WTC11 (cell line): ENCODE measurements at regions not wholly inside any gene's neighbourhood (a gene's known extent, or its start where the extent isn't known, plus 50 kb on each side); places are given as distances from the start of the nearest gene placed in this dataset.

Experiments used
- ATAC-seq: fragments of 200-7000 bp; cut with Tn5 transposase; 2 replicates; pipeline ENCODE4 v1.10.0; 2021; ENCODE audit warnings: mild to moderate bottlenecking, moderate library complexity
- CTCF ChIA-PET: fragments of 300-600 bp; sonication (Branson Sonifier 250); formaldehyde crosslinking; loops from one replicate; lab custom pipeline; 2021; ENCODE audit warnings: antibody characterized with exemption; lab: Charles Lee
- POLR2A ChIA-PET: fragments of 350-600 bp; sonication (Branson Sonifier 250); formaldehyde crosslinking; loops from one replicate; lab custom pipeline; 2021; ENCODE audit warnings: antibody characterized with exemption; lab: Charles Lee
- DNase-seq: peaks from one replicate; pipeline ENCODE4 v3.0.0; 2021; ENCODE audit warnings: low spot score
- H3K27ac Mint-ChIP-seq: 2 replicates; pipeline ENCODE4 v1.8.0; 2021; ENCODE audit warnings: mixed read lengths
- H3K27me3 Mint-ChIP-seq: 2 replicates; pipeline ENCODE4 v1.8.0; 2021; ENCODE audit warnings: low read depth, mild to moderate bottlenecking, moderate library complexity, mixed read lengths
- H3K36me3 Mint-ChIP-seq: 2 replicates; pipeline ENCODE4 v1.8.0; 2021; ENCODE audit warnings: mixed read lengths
- H3K4me1 Mint-ChIP-seq: 2 replicates; pipeline ENCODE4 v1.8.0; 2022; ENCODE audit warnings: mixed read lengths
- H3K4me3 Mint-ChIP-seq: 2 replicates; pipeline ENCODE4 v1.8.0; 2021; ENCODE audit warnings: mild to moderate bottlenecking, moderate library complexity, mixed read lengths
- H3K9me3 Mint-ChIP-seq: 2 replicates; pipeline ENCODE4 v1.8.0; 2021; ENCODE audit warnings: mixed read lengths
- ETV6 ChIP-seq: sonication (generic); formaldehyde crosslinking; IDR thresholded peaks from 2 replicates; pipeline ENCODE4 v1.8.1; 2022; ENCODE audit warnings: mild to moderate bottlenecking, missing genetic modification reagents
- FOXP1 ChIP-seq: sonication (generic); formaldehyde crosslinking; IDR thresholded peaks from 2 replicates; pipeline ENCODE4 v1.8.0; 2022; ENCODE audit warnings: missing genetic modification reagents, mild to moderate bottlenecking, moderate library complexity, borderline replicate concordance
- GRHL2 ChIP-seq: fragments of 250-450 bp; sonication (Bioruptor Pico); IDR thresholded peaks from 2 replicates; pipeline ENCODE4 v1.8.0; 2022; ENCODE audit warnings: mild to moderate bottlenecking, moderate library complexity; ENCODE audit not compliant: insufficient replicate concordance, severe bottlenecking
- GTF2I ChIP-seq: fragments of 250-450 bp; sonication (Bioruptor Pico); conservative IDR thresholded peaks from 2 replicates; pipeline ENCODE4 v1.4.0; 2021; ENCODE audit warnings: mild to moderate bottlenecking
- MXD4 ChIP-seq: fragments of 250-450 bp; sonication (Bioruptor Pico); IDR thresholded peaks from 2 replicates; pipeline ENCODE4 v1.8.0; 2021; ENCODE audit warnings: mild to moderate bottlenecking, moderate library complexity, borderline replicate concordance
- NR2C2 ChIP-seq: sonication (generic); formaldehyde crosslinking; IDR thresholded peaks from 2 replicates; pipeline ENCODE4 v1.8.0; 2022; ENCODE audit warnings: mild to moderate bottlenecking, missing genetic modification reagents
- PRRX2 ChIP-seq: fragments of 250-450 bp; sonication (Bioruptor Pico); IDR thresholded peaks from 2 replicates; pipeline ENCODE4 v1.8.0; 2021; ENCODE audit warnings: mild to moderate bottlenecking
- SMAD3 ChIP-seq: sonication (generic); formaldehyde crosslinking; IDR thresholded peaks from 2 replicates; pipeline ENCODE4 v1.8.0; 2022; ENCODE audit warnings: missing genetic modification reagents, mild to moderate bottlenecking, borderline replicate concordance
- TEAD4 ChIP-seq: sonication (generic); formaldehyde crosslinking; IDR thresholded peaks from 2 replicates; pipeline ENCODE4 v1.8.0; 2022; ENCODE audit warnings: mild to moderate bottlenecking, missing genetic modification reagents
- ZNF138 ChIP-seq: sonication (generic); formaldehyde crosslinking; conservative IDR thresholded peaks from 2 replicates; pipeline ENCODE4 v1.8.1; 2022; ENCODE audit warnings: mild to moderate bottlenecking, moderate library complexity, missing genetic modification reagents
- TF ChIP-seq, protein P1 (sequence below): fragments of 200-600 bp; IDR thresholded peaks from 2 replicates; pipeline ENCODE4 v1.8.0; 2022; ENCODE audit warnings: antibody characterized with exemption
- TF ChIP-seq, protein P2 (sequence below): sonication (generic); formaldehyde crosslinking; IDR thresholded peaks from 2 replicates; pipeline ENCODE4 v1.8.0; 2022; ENCODE audit warnings: mild to moderate bottlenecking, missing genetic modification reagents
- TF ChIP-seq, protein P3 (sequence below): sonication (generic); formaldehyde crosslinking; IDR thresholded peaks from 2 replicates; pipeline ENCODE4 v1.8.1; 2022; ENCODE audit warnings: low read depth, missing genetic modification reagents, borderline replicate concordance
- TF ChIP-seq, protein P4 (sequence below): sonication (generic); formaldehyde crosslinking; IDR thresholded peaks from 2 replicates; pipeline ENCODE4 v1.8.0; 2023; ENCODE audit warnings: mild to moderate bottlenecking, missing genetic modification reagents
- TF ChIP-seq, protein P5 (sequence below): sonication (generic); formaldehyde crosslinking; IDR thresholded peaks from 2 replicates; pipeline ENCODE4 v1.8.0; 2022; ENCODE audit warnings: mild to moderate bottlenecking, missing genetic modification reagents
- TF ChIP-seq, protein P6 (sequence below): sonication (generic); formaldehyde crosslinking; IDR thresholded peaks from 2 replicates; pipeline ENCODE4 v1.8.1; 2023; ENCODE audit warnings: mild to moderate bottlenecking, missing genetic modification reagents, borderline replicate concordance
- TF ChIP-seq, protein P7 (sequence below): sonication (generic); formaldehyde crosslinking; IDR thresholded peaks from 2 replicates; pipeline ENCODE4 v1.8.0; 2023; ENCODE audit warnings: missing genetic modification reagents
- TF ChIP-seq, protein P8 (sequence below): sonication (generic); formaldehyde crosslinking; IDR thresholded peaks from 2 replicates; pipeline ENCODE4 v1.8.1; 2023; ENCODE audit warnings: mild to moderate bottlenecking, missing genetic modification reagents, moderate library complexity
- TF ChIP-seq, protein P9 (sequence below): sonication (generic); formaldehyde crosslinking; IDR thresholded peaks from 2 replicates; pipeline ENCODE4 v1.8.1; 2023; ENCODE audit warnings: mild to moderate bottlenecking, missing genetic modification reagents
- TF ChIP-seq, protein P10 (sequence below): sonication (generic); formaldehyde crosslinking; conservative IDR thresholded peaks from 2 replicates; pipeline ENCODE4 v1.8.1; 2022; ENCODE audit warnings: mild to moderate bottlenecking, missing genetic modification reagents

DNA sequence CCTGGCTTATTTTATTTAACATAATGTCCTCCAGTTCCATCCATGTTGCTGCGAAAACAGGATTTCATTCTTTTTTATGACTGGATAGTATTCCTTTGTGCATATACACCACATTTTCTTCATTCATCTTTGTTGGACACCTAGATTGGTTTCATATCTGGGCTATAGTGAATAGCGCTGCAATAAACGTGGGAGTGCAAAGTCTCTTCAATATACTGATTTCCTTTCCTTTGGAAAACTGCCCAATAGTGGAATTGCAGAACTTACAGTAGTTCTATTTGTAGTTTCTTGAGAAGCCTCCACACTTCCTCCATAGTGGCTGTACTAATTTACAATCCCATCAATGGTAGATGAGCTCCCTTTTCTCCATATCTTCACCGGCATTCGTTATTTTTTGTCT is 72.5 kb upstream of the KLHL25 start:
- TF ChIP-seq, protein P1, sequence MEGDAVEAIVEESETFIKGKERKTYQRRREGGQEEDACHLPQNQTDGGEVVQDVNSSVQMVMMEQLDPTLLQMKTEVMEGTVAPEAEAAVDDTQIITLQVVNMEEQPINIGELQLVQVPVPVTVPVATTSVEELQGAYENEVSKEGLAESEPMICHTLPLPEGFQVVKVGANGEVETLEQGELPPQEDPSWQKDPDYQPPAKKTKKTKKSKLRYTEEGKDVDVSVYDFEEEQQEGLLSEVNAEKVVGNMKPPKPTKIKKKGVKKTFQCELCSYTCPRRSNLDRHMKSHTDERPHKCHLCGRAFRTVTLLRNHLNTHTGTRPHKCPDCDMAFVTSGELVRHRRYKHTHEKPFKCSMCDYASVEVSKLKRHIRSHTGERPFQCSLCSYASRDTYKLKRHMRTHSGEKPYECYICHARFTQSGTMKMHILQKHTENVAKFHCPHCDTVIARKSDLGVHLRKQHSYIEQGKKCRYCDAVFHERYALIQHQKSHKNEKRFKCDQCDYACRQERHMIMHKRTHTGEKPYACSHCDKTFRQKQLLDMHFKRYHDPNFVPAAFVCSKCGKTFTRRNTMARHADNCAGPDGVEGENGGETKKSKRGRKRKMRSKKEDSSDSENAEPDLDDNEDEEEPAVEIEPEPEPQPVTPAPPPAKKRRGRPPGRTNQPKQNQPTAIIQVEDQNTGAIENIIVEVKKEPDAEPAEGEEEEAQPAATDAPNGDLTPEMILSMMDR = no peak
- TF ChIP-seq, protein P2, sequence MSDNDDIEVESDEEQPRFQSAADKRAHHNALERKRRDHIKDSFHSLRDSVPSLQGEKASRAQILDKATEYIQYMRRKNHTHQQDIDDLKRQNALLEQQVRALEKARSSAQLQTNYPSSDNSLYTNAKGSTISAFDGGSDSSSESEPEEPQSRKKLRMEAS (CRISPR knock-in tag) = no peak
- TF ChIP-seq ETV6 (CRISPR knock-in tag) = no peak
- TF ChIP-seq, protein P3, sequence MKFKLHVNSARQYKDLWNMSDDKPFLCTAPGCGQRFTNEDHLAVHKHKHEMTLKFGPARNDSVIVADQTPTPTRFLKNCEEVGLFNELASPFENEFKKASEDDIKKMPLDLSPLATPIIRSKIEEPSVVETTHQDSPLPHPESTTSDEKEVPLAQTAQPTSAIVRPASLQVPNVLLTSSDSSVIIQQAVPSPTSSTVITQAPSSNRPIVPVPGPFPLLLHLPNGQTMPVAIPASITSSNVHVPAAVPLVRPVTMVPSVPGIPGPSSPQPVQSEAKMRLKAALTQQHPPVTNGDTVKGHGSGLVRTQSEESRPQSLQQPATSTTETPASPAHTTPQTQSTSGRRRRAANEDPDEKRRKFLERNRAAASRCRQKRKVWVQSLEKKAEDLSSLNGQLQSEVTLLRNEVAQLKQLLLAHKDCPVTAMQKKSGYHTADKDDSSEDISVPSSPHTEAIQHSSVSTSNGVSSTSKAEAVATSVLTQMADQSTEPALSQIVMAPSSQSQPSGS = no peak
- TF ChIP-seq, protein P4, sequence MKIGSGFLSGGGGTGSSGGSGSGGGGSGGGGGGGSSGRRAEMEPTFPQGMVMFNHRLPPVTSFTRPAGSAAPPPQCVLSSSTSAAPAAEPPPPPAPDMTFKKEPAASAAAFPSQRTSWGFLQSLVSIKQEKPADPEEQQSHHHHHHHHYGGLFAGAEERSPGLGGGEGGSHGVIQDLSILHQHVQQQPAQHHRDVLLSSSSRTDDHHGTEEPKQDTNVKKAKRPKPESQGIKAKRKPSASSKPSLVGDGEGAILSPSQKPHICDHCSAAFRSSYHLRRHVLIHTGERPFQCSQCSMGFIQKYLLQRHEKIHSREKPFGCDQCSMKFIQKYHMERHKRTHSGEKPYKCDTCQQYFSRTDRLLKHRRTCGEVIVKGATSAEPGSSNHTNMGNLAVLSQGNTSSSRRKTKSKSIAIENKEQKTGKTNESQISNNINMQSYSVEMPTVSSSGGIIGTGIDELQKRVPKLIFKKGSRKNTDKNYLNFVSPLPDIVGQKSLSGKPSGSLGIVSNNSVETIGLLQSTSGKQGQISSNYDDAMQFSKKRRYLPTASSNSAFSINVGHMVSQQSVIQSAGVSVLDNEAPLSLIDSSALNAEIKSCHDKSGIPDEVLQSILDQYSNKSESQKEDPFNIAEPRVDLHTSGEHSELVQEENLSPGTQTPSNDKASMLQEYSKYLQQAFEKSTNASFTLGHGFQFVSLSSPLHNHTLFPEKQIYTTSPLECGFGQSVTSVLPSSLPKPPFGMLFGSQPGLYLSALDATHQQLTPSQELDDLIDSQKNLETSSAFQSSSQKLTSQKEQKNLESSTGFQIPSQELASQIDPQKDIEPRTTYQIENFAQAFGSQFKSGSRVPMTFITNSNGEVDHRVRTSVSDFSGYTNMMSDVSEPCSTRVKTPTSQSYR (CRISPR knock-in tag) = no peak
- no peak for TF ChIP-seq GTF2I (CRISPR knock-in tag)
- TF ChIP-seq NR2C2 = no peak
- no peak for TF ChIP-seq FOXP1 (CRISPR knock-in tag)
- TF ChIP-seq, protein P5, sequence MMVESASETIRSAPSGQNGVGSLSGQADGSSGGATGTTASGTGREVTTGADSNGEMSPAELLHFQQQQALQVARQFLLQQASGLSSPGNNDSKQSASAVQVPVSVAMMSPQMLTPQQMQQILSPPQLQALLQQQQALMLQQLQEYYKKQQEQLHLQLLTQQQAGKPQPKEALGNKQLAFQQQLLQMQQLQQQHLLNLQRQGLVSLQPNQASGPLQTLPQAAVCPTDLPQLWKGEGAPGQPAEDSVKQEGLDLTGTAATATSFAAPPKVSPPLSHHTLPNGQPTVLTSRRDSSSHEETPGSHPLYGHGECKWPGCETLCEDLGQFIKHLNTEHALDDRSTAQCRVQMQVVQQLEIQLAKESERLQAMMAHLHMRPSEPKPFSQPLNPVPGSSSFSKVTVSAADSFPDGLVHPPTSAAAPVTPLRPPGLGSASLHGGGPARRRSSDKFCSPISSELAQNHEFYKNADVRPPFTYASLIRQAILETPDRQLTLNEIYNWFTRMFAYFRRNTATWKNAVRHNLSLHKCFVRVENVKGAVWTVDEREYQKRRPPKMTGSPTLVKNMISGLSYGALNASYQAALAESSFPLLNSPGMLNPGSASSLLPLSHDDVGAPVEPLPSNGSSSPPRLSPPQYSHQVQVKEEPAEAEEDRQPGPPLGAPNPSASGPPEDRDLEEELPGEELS = no peak
- no peak for TF ChIP-seq MXD4 (CRISPR knock-in tag)
- TF ChIP-seq PRRX2 (CRISPR knock-in tag) = no peak
- DNase-seq (no peak), ATAC-seq (no peak)
- Mint-ChIP-seq H3K27ac (no peak overlapping the region), H3K4me3 (no peak overlapping the region), H3K36me3 (no peaks in the 10 kb centered on the region), H3K9me3 (no peaks in the 10 kb centered on the region), H3K4me1 (peaks cover 11% of the 10 kb centered on the region), H3K27me3 (no peaks in the 10 kb centered on the region)
- POLR2A ChIA-PET = no interaction called here
- CTCF ChIA-PET = interaction anchor here (0.8 kb wide), 1 partner anchor 8 kb away, joined by 4 read pairs; no protein-coding TSS in a partner anchor

DNA sequence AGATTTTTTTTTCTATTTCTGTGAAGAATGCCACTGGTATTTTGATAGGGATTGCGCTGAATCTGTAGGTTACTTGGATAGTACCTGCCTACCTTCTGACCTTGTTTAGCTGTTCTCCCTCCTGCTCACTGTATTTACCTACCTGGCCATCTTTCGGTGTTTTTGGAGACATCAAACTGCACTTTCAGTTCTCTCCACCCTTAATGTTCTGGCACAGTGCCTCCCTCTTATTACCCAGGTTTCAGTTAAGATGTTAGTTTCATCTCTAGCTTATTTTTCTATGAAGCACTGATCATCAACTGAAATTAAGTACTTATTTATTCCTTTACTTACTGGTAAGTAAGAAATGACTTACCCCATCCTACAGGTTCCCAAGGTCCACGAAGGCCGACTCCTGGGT is 74.4 kb upstream of the KLHL25 start:
- H3K4me3 Mint-ChIP-seq = no peak overlapping the region
- peak overlapping the region; percentile 43; the same call in 1 of the 2 replicates for H3K27ac Mint-ChIP-seq
- no peaks in the 10 kb centered on the region for H3K27me3 Mint-ChIP-seq
- DNase-seq (no peak), ATAC-seq (no peak)
- H3K4me1 Mint-ChIP-seq = peaks cover 11% of the 10 kb centered on the region
- ChIA-PET POLR2A (no interaction called here), CTCF (no interaction called here)
- no peaks in the 10 kb centered on the region for H3K36me3 Mint-ChIP-seq
- no peaks in the 10 kb centered on the region for H3K9me3 Mint-ChIP-seq
- TF ChIP-seq, protein P6, sequence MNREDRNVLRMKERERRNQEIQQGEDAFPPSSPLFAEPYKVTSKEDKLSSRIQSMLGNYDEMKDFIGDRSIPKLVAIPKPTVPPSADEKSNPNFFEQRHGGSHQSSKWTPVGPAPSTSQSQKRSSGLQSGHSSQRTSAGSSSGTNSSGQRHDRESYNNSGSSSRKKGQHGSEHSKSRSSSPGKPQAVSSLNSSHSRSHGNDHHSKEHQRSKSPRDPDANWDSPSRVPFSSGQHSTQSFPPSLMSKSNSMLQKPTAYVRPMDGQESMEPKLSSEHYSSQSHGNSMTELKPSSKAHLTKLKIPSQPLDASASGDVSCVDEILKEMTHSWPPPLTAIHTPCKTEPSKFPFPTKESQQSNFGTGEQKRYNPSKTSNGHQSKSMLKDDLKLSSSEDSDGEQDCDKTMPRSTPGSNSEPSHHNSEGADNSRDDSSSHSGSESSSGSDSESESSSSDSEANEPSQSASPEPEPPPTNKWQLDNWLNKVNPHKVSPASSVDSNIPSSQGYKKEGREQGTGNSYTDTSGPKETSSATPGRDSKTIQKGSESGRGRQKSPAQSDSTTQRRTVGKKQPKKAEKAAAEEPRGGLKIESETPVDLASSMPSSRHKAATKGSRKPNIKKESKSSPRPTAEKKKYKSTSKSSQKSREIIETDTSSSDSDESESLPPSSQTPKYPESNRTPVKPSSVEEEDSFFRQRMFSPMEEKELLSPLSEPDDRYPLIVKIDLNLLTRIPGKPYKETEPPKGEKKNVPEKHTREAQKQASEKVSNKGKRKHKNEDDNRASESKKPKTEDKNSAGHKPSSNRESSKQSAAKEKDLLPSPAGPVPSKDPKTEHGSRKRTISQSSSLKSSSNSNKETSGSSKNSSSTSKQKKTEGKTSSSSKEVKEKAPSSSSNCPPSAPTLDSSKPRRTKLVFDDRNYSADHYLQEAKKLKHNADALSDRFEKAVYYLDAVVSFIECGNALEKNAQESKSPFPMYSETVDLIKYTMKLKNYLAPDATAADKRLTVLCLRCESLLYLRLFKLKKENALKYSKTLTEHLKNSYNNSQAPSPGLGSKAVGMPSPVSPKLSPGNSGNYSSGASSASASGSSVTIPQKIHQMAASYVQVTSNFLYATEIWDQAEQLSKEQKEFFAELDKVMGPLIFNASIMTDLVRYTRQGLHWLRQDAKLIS (CRISPR knock-in tag) = no peak
- TF ChIP-seq, protein P7, sequence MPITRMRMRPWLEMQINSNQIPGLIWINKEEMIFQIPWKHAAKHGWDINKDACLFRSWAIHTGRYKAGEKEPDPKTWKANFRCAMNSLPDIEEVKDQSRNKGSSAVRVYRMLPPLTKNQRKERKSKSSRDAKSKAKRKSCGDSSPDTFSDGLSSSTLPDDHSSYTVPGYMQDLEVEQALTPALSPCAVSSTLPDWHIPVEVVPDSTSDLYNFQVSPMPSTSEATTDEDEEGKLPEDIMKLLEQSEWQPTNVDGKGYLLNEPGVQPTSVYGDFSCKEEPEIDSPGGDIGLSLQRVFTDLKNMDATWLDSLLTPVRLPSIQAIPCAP (CRISPR knock-in tag) = no peak
- no peak for TF ChIP-seq TEAD4 (CRISPR knock-in tag)
- TF ChIP-seq, protein P8, sequence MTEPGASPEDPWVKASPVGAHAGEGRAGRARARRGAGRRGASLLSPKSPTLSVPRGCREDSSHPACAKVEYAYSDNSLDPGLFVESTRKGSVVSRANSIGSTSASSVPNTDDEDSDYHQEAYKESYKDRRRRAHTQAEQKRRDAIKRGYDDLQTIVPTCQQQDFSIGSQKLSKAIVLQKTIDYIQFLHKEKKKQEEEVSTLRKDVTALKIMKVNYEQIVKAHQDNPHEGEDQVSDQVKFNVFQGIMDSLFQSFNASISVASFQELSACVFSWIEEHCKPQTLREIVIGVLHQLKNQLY (CRISPR knock-in tag) = no peak
- no peak for TF ChIP-seq ZNF138 (CRISPR knock-in tag)
- TF ChIP-seq, protein P9, sequence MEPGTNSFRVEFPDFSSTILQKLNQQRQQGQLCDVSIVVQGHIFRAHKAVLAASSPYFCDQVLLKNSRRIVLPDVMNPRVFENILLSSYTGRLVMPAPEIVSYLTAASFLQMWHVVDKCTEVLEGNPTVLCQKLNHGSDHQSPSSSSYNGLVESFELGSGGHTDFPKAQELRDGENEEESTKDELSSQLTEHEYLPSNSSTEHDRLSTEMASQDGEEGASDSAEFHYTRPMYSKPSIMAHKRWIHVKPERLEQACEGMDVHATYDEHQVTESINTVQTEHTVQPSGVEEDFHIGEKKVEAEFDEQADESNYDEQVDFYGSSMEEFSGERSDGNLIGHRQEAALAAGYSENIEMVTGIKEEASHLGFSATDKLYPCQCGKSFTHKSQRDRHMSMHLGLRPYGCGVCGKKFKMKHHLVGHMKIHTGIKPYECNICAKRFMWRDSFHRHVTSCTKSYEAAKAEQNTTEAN = no peak
- no peak for TF ChIP-seq GRHL2 (CRISPR knock-in tag)
- no peak for TF ChIP-seq SMAD3 (CRISPR knock-in tag)
- TF ChIP-seq, protein P10, sequence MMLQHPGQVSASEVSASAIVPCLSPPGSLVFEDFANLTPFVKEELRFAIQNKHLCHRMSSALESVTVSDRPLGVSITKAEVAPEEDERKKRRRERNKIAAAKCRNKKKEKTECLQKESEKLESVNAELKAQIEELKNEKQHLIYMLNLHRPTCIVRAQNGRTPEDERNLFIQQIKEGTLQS = no peak
- no peak for TF ChIP-seq ETV6 (CRISPR knock-in tag)
